ENCODE measurements at regions not wholly inside any gene's neighbourhood (a gene's known extent, or its start where the extent isn't known, plus 50 kb on each side); places are given as distances from the start of the nearest gene placed in this dataset.

- Histone ChIP-seq H3K36me3 (no peaks in the 10 kb centered on the region), H3K27me3 (no peaks in the 10 kb centered on the region), H3K4me3 (no peak overlapping the region), H3K9me3 (peaks cover 0 to 3% of the 10 kb centered on the region in 2 donors), H3K27ac (no peak overlapping the region), H3K4me1 (no peaks in the 10 kb centered on the region)
- DNase-seq (no peak), ATAC-seq (no peak)
- intact Hi-C loops (cut with DNase I): no loop called here
- TF ChIP-seq CTCF (IDR thresholded peaks at IDR 0.05): no peak
Measured at GRCh38 chr14:53610947-53611346, 345.7 kb downstream of the BMP4 start.

- H3K4me1 ChIP-seq: no peaks in the 10 kb centered on the region
- H3K36me3 ChIP-seq: no peaks in the 10 kb centered on the region
- no peak overlapping the region for H3K4me3 ChIP-seq
- TF ChIP-seq CTCF (IDR thresholded peaks at IDR 0.05): no peak
- no peak overlapping the region for H3K27ac ChIP-seq
- H3K9me3 ChIP-seq: peaks cover 0 to 3% of the 10 kb centered on the region in 2 donors
- intact Hi-C loops (cut with DNase I): no loop called here
- no peaks in the 10 kb centered on the region for H3K27me3 ChIP-seq
- ATAC-seq (no peak), DNase-seq (no peak)
Measured at GRCh38 chr14:53609009-53609408, 347.6 kb downstream of the BMP4 start.

GRCh38 chr14:53608369-53608768 lies 348.3 kb downstream of the BMP4 start:
- H3K27ac ChIP-seq: no peak overlapping the region
- intact Hi-C loops (cut with DNase I): no loop called here
- H3K36me3 ChIP-seq: no peaks in the 10 kb centered on the region
- no peaks in the 10 kb centered on the region for H3K27me3 ChIP-seq
- DNase-seq: no peak
- no peaks in the 10 kb centered on the region for H3K4me1 ChIP-seq
- TF ChIP-seq CTCF (IDR thresholded peaks at IDR 0.05): no peak
- no peak for ATAC-seq
- peaks cover 0 to 3% of the 10 kb centered on the region in 2 donors for H3K9me3 ChIP-seq
- no peak overlapping the region for H3K4me3 ChIP-seq

- TF ChIP-seq CTCF (IDR thresholded peaks at IDR 0.05): no peak
- no peaks in the 10 kb centered on the region for H3K9me3 ChIP-seq
- H3K27me3 ChIP-seq: no peaks in the 10 kb centered on the region
- DNase-seq (no peak), ATAC-seq (no peak)
- no peaks in the 10 kb centered on the region for H3K4me1 ChIP-seq
- H3K27ac ChIP-seq: no peak overlapping the region
- H3K36me3 ChIP-seq: no peaks in the 10 kb centered on the region
- intact Hi-C loops (cut with DNase I): no loop called here
- no peak overlapping the region for H3K4me3 ChIP-seq
Measured at GRCh38 chr14:53606203-53606602, 350.4 kb downstream of the BMP4 start.

- no peaks in the 10 kb centered on the region for H3K9me3 ChIP-seq
- intact Hi-C loops (cut with DNase I): no loop called here
- H3K4me1 ChIP-seq: no peaks in the 10 kb centered on the region
- TF ChIP-seq CTCF (IDR thresholded peaks at IDR 0.05): no peak
- H3K27me3 ChIP-seq: no peaks in the 10 kb centered on the region
- ATAC-seq (no peak), DNase-seq (no peak)
- no peak overlapping the region for H3K27ac ChIP-seq
- H3K4me3 ChIP-seq: no peak overlapping the region
- no peaks in the 10 kb centered on the region for H3K36me3 ChIP-seq
Measured at GRCh38 chr14:53605562-53605961, 351.1 kb downstream of the BMP4 start.

All from left lung (tissue), 4 donors.